HCT116 (cell line): ENCODE measurements at regions not wholly inside any gene's neighbourhood (a gene's known extent, or its start where the extent isn't known, plus 50 kb on each side); places are given as distances from the start of the nearest gene placed in this dataset.

ENCODE experiments used
- ATF3 ChIP-seq: IDR thresholded peaks from 2 replicates; pipeline ENCODE4 v1.6.1; 2012
- CEBPB ChIP-seq: IDR thresholded peaks from 2 replicates; pipeline ENCODE4 v1.6.1; 2012; ENCODE audit warnings: low read depth
- CTCF ChIP-seq, 3 experiments: fragments of 200-600 bp in 1 of 3; sonication (generic) in 1 of 3; IDR thresholded peaks in 2 of 3; conservative IDR thresholded peaks in 1 of 3; 2 replicates each; pipeline ENCODE4 v1.5.1; 2012 to 2017; ENCODE audit warnings: low read depth in 2 of 3, low read length in 2 of 3, antibody characterized with exemption in 1 of 3, borderline replicate concordance in 1 of 3, control low read depth in 1 of 3, mild to moderate bottlenecking in 1 of 3, mixed read lengths in 1 of 3, mixed run types in 1 of 3, moderate library complexity in 1 of 3; ENCODE audit not compliant: insufficient read depth in 1 of 3
- EZH2 ChIP-seq: fragments of 200-600 bp; sonication (generic); IDR thresholded peaks from 2 replicates; pipeline ENCODE4 v1.6.1; 2017; ENCODE audit warnings: antibody characterized with exemption, mixed run types
- EZH2phosphoT487 ChIP-seq: fragments of 200-600 bp; IDR thresholded peaks from 2 replicates; pipeline ENCODE4 v1.6.1; 2018; ENCODE audit warnings: antibody characterized with exemption, borderline replicate concordance
- FOSL1 ChIP-seq: IDR thresholded peaks from 2 replicates; pipeline ENCODE4 v1.6.1; 2012; ENCODE audit warnings: low read depth
- JUND ChIP-seq: IDR thresholded peaks from 2 replicates; pipeline ENCODE4 v1.6.1; 2012
- POLR2A ChIP-seq: IDR thresholded peaks from 2 replicates; pipeline ENCODE4 v1.7.0; 2011; ENCODE audit warnings: borderline replicate concordance; ENCODE audit not compliant: insufficient read depth, insufficient read length; ENCODE audit errors: extremely low read depth
- ZNF274 ChIP-seq: fragments of 200-500 bp; sonication (Bioruptor generic); IDR thresholded peaks from 2 replicates; pipeline ENCODE4 v1.6.1; 2014; ENCODE audit warnings: mild to moderate bottlenecking, low read depth, low read length, inconsistent platforms

DNA sequence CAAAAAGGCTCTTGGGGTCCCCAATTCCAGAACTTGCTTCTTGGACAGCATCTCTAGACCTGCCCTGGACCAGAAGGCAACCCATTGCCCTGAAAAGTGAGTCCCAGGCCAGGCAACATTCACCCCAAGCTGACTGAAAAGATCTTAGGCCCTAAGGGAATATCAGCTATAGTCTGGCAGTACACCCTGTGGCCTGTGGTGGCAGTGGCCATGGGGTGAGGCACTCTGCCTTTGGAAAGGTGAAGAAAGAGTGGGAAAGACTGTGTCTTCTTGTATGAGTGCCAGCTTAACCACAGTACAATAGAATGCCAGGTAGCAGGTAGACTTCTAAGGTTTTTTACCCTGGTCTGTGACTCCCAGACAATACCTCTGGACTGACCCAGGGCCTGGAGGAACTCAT lies 564.5 kb downstream of the CDH8 start:
- TF ChIP-seq EZH2phosphoT487 (no peak), CEBPB (no peak), JUND (no peak), ZNF274 (no peak), POLR2A (no peak), FOSL1 (no peak), CTCF (IDR thresholded peaks at IDR 0.05 in 2 of 3, conservative IDR thresholded peaks at IDR 0.05 in 1 of 3; ENCODE audit: borderline replicate concordance in 1 of 3, insufficient read depth in 1 of 3, low read depth in 2 of 3, low read length in 2 of 3) (no peak), EZH2 (no peak), ATF3 (no peak)
